GM23338 (cell line): ENCODE measurements at regions not wholly inside any gene's neighbourhood (a gene's known extent, or its start where the extent isn't known, plus 50 kb on each side); places are given as distances from the start of the nearest gene placed in this dataset.

Experiments
- EZH2 ChIP-seq: fragments of 200-600 bp; sonication (generic); IDR thresholded peaks from one replicate; pipeline ENCODE4 v1.8.0; 2017; ENCODE audit warnings: antibody characterized with exemption, mild to moderate bottlenecking, low read depth; ENCODE audit not compliant: unreplicated experiment
- NANOG ChIP-seq: IDR thresholded peaks from 2 replicates; pipeline ENCODE4 v1.6.1; 2016; ENCODE audit warnings: antibody characterized with exemption, borderline replicate concordance

GRCh38 chr11:104727095-104727494, 171.2 kb downstream of the CASP12 start:
- TF ChIP-seq NANOG, result no peak
- no peak for TF ChIP-seq EZH2
